ENCODE measurements at regions not wholly inside any gene's neighbourhood (a gene's known extent, or its start where the extent isn't known, plus 50 kb on each side); places are given as distances from the start of the nearest gene placed in this dataset.

GRCh38 chr2:209230560-209230959 lies 193.3 kb upstream of the MAP2 start:
- no peak for TF ChIP-seq CTCF (IDR thresholded peaks at IDR 0.05; ENCODE audit: borderline replicate concordance, extremely low read depth, insufficient read depth)
- Histone ChIP-seq H3K27me3 (ENCODE audit: control insufficient read depth, insufficient read depth, low read length) (no peaks in the 10 kb centered on the region), H3K4me3 (ENCODE audit: low read length in 3 of 3) (no peak overlapping the region), H3K36me3 (ENCODE audit: control insufficient read depth in 2 of 3, insufficient read depth in 3 of 3, low read length in 3 of 3) (no peaks in the 10 kb centered on the region), H3K9me3 (ENCODE audit: control insufficient read depth in 2 of 3, insufficient read depth in 1 of 3, low read length in 3 of 3) (no peaks in the 10 kb centered on the region), H3K27ac (ENCODE audit: low read depth in 2 of 2, low read length in 2 of 2) (no peak overlapping the region), H3K9ac (ENCODE audit: low read length in 3 of 3) (no peak overlapping the region), H3K4me1 (ENCODE audit: control insufficient read depth in 2 of 3, insufficient read depth in 2 of 3, low read depth in 1 of 3, low read length in 3 of 3) (no peaks in the 10 kb centered on the region)
- DNase-seq: no peak
- FAIRE-seq: no peak
- intact Hi-C loops (cut with DNase I): no loop called here

GRCh38 chr2:209236377-209236776 lies 187.5 kb upstream of the MAP2 start:
- H3K9me3 ChIP-seq (ENCODE audit: control insufficient read depth in 2 of 3, insufficient read depth in 1 of 3, low read length in 3 of 3): no peaks in the 10 kb centered on the region
- intact Hi-C loops (cut with DNase I): no loop called here
- DNase-seq (peak in 2 of 5 donors; percentile 0 to 5), FAIRE-seq (no peak)
- no peak overlapping the region for H3K9ac ChIP-seq (ENCODE audit: low read length in 3 of 3)
- TF ChIP-seq CTCF (IDR thresholded peaks at IDR 0.05; ENCODE audit: borderline replicate concordance, extremely low read depth, insufficient read depth): no peak
- H3K27ac ChIP-seq (ENCODE audit: low read depth in 2 of 2, low read length in 2 of 2): no peak overlapping the region
- H3K36me3 ChIP-seq (ENCODE audit: control insufficient read depth in 2 of 3, insufficient read depth in 3 of 3, low read length in 3 of 3): no peaks in the 10 kb centered on the region
- H3K4me3 ChIP-seq (ENCODE audit: low read length in 3 of 3): no peak overlapping the region
- no peaks in the 10 kb centered on the region for H3K4me1 ChIP-seq (ENCODE audit: control insufficient read depth in 2 of 3, insufficient read depth in 2 of 3, low read depth in 1 of 3, low read length in 3 of 3)
- H3K27me3 ChIP-seq (ENCODE audit: control insufficient read depth, insufficient read depth, low read length): no peaks in the 10 kb centered on the region

- DNase-seq: no peak
- intact Hi-C loops (cut with DNase I): no loop called here
- H3K4me3 ChIP-seq (ENCODE audit: low read length in 3 of 3): no peak overlapping the region
- no peaks in the 10 kb centered on the region for H3K4me1 ChIP-seq (ENCODE audit: control insufficient read depth in 2 of 3, insufficient read depth in 2 of 3, low read depth in 1 of 3, low read length in 3 of 3)
- TF ChIP-seq CTCF (IDR thresholded peaks at IDR 0.05; ENCODE audit: borderline replicate concordance, extremely low read depth, insufficient read depth): no peak
- FAIRE-seq: no peak
- H3K36me3 ChIP-seq (ENCODE audit: control insufficient read depth in 2 of 3, insufficient read depth in 3 of 3, low read length in 3 of 3): no peaks in the 10 kb centered on the region
- peaks cover 0 to 3% (median 0%) of the 10 kb centered on the region in 3 donors for H3K9me3 ChIP-seq (ENCODE audit: control insufficient read depth in 2 of 3, insufficient read depth in 1 of 3, low read length in 3 of 3)
- no peak overlapping the region for H3K27ac ChIP-seq (ENCODE audit: low read depth in 2 of 2, low read length in 2 of 2)
- no peaks in the 10 kb centered on the region for H3K27me3 ChIP-seq (ENCODE audit: control insufficient read depth, insufficient read depth, low read length)
- no peak overlapping the region for H3K9ac ChIP-seq (ENCODE audit: low read length in 3 of 3)
These were observed 184.9 kb upstream of the MAP2 start for GRCh38 chr2:209238765-209239584.

All from kidney (tissue), 13 donors.